ENCODE measurements at regions not wholly inside any gene's neighbourhood (a gene's known extent, or its start where the extent isn't known, plus 50 kb on each side); places are given as distances from the start of the nearest gene placed in this dataset.
A peak's percentile ranks its signal among the peaks of the same experiment; 100 is the strongest.
"Not testable (repeated sequence)": the region's sequence is repeated elsewhere in the genome, so short reads cannot be mapped to it uniquely, and the experiment has no call there.

DNA sequence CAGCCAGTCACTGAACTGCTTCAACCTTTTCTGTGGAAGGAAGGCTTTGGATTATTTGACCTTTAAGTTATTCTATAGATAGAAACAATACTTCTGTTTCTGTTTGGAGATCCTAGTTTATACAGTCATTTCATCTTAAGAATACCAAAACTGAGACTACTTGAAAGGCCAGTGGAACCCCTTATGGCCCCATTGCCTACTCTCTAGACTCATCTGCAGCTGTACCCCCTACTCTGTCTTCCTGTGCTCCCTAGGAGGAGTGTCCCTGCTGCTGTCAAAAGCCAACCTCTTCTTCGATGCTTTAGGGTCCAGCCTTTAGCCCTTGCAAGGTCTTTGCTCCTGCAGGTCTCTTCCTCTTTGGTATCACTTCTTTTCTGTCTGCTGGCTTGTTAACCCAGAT is 169.6 kb downstream of the EDEM1 start:
- DNase-seq (ENCODE audit: low spot score) = no peak

DNA sequence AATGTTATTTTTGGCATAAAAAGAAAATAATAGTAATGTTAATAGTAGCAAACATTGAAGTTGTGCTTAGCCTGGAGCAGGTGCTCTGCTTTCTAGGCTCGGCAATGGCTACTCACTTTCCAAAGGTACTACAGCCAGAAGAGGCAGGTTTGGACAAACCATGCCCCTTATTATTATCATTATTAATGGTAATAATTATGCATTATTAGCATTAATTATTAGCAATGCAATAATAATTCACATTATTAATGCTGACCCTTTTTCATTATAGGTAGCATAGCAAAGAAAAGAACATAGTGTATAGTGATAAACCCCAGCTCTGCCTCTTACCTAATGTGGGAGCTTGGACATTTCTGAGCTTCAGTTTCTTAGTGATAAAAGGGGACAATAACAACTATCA is 171.4 kb downstream of the EDEM1 start:
- DNase-seq (ENCODE audit: low spot score) = no peak

DNA sequence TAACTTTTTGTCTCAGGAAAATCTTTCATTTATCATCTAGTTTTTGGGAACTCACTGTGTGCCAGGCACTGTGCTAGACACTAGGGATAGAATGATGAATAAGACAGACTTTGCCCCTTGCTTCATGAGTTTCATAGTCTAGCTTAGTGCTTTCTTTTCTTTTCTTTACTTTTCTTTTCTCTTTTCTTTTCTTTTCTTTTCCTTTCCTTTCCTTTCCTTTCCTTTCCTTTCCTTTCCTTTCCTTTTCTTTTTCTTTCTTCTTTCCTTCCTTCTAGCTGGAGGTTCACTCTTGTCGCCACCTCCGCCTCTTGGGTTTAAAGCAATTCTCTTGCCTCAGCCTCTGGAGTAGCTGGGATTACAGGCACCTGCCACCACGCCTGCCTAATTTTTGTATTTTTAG is 172.9 kb downstream of the EDEM1 start:
- DNase-seq (ENCODE audit: low spot score) = no peak

DNA sequence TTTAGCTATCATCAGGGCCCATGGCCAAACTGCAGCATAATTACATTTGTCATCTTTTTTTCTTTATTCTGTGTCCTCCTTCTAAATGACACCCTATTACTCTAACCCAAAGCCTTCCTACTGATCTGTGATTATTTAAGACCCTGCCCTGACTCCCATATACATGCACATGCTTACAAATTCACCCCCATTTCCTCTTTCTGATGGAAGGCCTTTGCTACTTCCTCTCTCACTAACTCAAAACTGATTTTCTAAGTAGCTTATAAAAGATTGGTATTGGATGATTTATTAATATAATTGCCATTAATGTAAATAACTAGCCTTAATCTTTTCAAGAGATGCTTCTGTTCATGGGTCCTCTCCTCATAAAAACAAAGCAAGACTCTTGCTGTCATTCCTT is 179.2 kb downstream of the EDEM1 start:
- no peak for DNase-seq (ENCODE audit: low spot score)

DNA sequence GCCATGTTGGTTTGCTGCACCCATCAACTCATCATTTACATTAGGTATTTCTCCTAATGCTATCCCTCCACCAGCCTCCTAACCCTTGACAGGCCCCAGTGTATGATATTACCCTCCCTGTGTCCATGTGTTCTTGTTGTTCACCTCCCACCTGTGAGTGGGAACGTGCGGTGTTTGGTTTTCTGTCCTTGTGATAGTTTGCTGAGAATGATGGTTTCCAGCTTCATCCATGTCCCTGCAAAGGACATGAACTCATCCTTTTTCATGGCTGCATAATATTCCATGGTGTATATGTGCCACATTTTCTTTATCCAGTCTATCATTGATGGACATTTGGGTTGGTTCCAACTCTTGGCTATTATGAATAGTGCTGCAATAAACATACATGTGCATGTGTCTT is 184.0 kb downstream of the EDEM1 start:
- not testable (repeated sequence) for DNase-seq (ENCODE audit: low spot score)

DNA sequence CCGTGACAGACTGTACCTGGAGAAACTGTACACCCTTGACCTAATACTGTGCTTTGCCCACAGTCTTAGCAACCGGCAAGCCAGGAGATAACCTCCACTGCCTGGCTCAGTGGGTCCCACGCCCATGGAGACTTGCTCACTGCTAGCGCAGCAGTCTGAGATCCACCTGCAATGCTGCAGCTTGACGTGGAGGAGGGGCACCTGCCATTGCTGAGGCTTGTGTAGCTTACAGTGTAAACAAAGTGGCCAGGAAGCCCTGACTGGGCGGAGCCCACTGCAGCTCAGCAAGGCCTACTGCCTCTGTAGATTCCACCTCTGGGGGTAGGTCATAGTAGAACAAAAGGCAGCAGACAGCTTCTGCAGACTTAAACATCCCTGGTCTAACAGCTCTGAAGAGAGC is 189.3 kb downstream of the EDEM1 start:
- DNase-seq (ENCODE audit: low spot score) = no peak

DNA sequence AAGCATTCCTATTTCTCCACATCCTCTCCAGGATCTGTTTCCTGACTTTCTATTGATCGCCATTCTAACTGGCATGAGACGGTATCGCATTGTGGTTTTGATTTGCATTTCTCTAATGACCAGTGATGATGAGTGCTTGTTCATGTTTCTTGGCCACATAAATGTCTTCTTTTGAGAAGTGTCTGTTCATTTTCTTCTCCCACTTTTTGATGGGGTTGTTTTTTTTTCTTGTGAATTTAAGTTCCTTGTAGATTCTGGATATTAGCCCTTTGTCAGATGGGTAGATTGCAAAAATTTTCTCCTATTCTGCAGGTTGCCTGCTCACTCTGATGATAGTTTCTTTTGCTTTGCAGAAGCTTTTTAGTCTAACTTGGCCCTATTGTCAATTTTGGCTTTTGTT is 191.8 kb downstream of the EDEM1 start:
- not testable (repeated sequence) for DNase-seq (ENCODE audit: low spot score)

DNA sequence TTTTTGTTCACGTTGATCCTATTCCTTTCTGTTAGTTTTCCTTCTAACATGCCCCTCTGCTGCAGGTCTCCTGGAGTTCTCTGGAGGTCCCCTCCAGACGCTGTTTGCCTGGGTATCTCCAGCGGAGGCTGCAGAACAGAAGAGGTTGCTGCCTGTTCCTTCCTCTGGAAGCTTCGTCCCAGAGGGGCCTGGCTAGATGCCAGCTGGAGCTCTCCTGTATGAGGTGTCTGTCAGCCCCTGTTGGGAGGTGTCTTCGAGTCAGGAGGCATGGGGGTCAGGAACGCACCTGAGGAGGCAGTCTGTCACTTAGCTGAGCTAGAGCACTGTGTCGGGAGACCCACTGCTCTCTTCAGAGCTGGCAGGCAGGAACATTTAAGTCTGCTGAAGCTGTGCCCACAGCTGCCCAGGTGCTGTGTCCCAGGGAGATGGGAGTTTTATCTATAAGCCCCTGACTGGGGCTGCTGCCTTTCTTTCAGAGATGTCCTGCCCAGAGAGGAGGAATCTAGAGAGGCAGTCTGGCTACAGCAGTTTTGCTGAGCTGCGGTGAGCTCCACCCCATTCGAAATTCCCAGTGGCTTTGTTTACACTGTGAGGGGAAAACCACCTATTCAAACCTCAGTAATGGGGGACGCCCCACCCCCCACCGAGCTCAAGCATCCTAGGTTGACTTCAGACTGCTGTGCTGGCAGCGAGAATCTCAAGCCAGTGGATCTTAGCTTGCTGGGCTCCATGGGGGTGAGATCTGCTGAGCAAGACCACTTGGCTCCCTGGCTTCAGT is 196.2 kb downstream of the EDEM1 start:
- DNase-seq (ENCODE audit: low spot score) = not testable (repeated sequence)

DNA sequence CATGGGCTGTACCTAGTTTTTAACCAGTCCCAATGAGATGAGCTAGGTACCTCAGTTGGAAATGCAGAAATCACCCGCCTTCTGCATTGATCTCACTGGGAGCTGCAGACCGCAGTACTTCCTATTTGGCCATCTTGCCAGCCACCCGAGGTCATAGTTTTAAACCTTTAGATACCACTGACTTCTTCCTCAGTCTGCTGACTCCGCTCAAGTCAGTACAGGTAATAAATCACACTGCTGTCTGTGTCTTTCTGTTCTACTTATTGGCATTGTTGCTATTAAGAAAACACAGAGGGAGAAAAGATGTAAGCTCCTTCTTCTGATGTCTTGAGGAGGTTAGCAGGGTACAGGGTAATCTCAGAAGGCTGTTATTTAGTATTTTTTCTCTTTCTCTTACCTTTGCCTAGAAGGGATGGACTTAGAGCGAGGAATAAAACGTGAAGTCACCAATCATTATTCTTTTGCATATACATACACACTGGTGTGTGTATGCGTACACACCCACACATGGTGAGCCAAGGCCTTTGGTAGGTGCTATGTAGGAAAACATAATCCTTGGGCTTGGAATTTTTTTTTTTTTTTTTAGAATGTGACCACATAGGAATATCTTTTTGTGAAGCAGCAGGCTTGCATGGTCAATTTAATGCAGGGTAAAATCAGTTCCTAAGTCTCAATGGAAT is 197.2 kb downstream of the EDEM1 start:
- no peak for DNase-seq (ENCODE audit: low spot score)

DNA sequence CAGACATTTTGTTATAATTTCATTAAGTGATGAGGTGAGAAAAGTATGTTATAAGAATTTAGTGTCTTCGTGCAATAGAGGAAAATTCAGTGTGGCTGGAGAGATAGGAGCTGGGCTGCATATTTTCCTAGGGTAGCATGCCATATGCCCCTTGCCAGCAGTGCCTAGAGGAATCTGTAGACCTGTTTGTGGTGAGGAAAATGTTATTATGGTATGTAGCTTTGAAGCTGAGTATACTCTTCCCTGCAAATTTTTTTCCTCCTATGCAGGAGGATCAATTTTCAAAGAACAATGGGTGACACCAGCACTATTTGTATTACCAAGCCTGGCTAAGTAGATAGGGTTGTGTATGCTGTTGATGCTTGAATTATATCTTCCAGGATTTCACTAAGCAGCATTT is 200.6 kb downstream of the EDEM1 start:
- DNase-seq (ENCODE audit: low spot score) = no peak

DNA sequence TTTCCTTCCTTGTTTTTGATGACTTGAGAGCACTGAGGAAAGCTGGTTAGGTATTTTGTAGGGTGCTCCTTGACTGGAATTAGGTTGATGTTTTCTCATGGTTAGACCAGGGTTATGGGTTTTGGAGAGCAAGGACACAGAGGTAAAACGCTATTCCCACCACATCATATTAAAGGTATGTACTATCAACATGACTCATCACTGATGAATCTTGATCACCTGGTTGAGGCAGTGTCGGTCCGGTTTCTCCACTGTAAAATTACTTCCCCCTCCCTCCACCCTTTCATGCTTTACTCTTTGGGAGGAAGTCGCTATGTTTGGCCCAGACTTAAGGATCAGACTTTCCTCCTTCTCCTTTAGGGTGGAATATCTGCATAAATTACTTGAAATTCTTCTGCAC is 201.6 kb downstream of the EDEM1 start:
- no peak for DNase-seq (ENCODE audit: low spot score)

DNA sequence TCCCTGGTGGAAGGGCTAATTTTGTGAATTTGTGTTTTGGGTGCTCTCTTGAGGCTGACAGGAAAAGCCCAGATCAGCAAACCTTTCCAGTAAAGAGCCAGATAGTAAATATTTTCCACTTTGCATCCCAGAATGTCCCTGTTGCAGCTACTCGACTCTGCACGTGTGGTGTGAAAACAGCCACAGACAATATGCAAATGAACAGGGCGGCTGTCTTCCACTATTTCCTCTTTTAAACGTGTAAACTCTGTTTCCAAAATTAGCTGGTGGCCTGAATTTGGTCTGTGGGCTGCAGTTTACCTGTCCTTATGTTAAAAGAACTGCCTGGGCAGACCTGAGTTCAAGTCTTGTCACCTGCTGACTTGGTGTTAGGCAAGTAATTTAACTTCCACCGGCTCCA is 202.7 kb downstream of the EDEM1 start:
- no peak for DNase-seq (ENCODE audit: low spot score)

DNA sequence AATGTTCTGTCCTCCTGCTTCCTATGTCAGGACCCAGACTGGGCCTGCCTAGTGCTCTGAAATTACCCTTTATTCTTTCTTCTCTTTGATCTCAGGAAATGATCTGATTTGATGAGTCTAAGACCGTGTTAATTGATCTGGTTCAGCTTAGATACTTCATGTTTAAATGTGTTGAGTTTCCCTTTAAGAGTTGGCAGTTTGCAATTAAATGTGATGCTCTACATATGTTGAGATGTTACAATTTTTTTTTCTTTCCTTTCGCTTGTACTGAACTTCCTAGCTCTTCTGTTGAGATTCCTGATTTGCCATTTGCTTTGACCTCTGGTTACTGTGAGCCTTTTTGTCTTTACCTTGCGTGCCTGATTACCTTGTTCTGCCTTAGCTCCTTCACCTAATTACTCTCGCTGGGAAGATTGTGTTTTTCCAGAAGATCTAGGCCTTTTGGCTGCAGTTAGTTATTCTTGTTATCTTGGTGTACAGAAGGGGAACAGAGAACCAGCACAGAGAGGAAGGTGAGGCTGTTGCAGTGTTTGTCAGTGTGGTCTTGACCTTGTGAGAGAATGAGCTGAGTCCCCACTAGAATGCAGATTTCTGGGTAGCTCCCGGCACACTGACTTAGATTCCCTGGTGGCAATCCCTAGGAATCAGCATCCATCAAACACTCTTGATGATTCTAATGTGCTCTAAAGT is 203.6 kb downstream of the EDEM1 start:
- no peak for DNase-seq (ENCODE audit: low spot score)

DNA sequence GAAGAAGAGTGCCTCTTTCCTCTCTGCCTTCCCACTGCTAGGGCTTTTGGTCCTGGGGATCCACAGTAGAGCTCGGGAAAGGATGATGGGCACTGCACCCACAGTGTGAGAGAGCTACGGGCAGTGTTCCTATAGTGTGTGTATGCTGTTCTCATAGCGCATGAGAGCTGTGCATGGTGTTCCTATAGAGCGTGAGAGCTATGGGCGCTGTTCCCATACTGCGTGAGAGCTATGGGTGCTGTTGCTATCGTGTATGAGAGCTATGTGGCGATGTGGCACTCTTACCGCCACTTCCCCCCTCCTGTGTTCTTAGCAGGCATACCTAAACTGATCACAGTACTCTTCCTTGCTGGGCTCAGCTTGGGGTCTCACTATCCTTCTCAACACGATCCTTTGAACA is 213.5 kb downstream of the EDEM1 start:
- DNase-seq (ENCODE audit: low spot score) = no peak

DNA sequence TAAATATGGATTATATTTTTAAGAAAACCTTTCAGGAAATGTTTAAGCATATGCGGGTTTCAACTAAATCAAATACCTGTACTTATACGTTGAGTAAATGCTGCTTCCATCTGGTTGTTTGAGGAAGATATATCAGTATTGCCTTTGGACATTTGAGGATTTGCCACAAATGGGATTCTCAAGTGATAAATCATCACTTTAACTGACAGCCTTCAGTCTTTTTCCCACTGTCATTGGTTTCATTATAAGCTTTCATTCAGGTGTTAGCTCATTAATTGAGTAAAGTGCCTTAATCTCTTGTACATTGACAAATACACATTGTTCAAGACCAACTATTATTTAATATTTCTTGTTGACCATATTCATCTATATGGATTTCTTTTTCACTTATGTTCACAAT is 217.2 kb downstream of the EDEM1 start:
- no peak for DNase-seq (ENCODE audit: low spot score)

DNA sequence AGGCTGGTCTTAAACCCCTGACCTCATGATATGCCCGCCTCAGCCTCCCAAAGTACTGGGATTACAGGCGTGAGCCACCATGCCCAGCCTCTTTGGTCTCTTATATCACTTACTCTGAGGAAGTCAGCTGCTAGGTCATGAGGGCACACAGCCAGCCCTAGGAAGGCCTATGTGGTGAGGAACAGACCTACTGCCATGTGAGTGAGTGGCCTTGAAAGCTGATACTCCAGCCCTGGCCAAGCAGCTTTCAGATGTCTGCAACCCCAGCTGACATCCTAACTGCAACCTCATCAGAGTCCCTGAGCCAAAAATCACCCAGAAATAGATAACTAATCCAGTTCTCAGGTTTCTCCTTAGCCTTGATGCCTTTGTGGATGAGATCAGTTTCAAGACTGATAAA is 224.3 kb downstream of the EDEM1 start:
- DNase-seq (ENCODE audit: low spot score) = no peak

DNA sequence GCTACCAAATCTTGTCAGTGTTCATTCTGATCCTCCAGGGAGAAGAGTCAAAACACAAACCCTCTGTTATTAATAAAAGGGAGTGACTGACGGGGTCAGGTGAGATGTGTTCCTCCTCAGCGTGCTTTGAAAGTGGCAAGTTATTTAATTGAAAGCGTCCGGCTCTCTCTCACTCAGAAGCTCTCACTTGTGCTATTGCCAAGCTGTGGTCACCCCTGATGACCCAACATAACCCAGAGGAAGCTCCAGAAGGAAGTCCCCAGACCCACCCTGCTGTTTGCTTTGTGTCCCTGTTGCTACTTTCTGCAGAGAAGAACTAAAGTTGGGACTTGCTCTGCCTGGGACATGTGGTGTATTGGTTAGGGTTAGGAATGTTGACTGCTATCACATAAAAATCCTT is 235.6 kb downstream of the EDEM1 start:
- no peak for DNase-seq (ENCODE audit: low spot score)

DNA sequence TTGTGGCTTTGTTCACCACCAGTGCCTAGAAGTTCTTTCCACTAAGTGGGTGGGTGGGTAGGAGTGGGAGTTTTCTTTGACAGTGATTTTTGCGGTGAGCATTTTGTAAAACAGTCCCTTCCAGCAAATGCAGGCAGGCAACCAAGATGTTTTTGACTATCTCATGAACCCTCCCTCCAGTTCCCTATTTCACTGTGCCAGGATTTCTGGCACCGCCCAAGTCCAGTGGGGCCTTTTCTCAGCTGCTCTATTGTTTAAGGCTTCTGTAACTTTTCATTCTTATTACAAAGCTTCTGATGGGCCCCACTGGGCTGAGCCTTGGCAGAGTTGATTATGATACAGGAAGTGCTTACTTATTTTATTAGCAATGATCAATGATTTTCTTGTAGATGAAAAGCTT is 236.0 kb downstream of the EDEM1 start:
- DNase-seq (ENCODE audit: low spot score) = no peak

DNA sequence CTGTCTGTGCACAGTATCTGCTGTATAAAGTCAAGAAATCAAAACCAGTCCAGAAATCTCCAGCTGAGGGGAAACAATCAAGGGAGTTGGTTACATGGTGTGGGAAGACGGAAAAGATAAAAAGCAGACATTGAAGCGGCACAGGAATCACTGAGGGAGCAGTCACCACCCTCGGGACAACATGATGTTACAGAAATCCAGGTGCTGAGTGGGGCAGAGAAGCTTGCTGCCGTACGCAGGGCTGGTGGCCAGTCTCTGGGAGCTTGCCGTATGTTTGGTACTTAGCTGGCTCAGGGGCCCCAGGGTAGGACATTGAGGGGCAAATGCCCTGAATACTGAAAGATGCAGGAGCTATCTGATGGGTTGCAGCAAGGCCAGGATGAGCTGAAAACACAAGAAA is 237.9 kb downstream of the EDEM1 start:
- DNase-seq (ENCODE audit: low spot score) = no peak

DNA sequence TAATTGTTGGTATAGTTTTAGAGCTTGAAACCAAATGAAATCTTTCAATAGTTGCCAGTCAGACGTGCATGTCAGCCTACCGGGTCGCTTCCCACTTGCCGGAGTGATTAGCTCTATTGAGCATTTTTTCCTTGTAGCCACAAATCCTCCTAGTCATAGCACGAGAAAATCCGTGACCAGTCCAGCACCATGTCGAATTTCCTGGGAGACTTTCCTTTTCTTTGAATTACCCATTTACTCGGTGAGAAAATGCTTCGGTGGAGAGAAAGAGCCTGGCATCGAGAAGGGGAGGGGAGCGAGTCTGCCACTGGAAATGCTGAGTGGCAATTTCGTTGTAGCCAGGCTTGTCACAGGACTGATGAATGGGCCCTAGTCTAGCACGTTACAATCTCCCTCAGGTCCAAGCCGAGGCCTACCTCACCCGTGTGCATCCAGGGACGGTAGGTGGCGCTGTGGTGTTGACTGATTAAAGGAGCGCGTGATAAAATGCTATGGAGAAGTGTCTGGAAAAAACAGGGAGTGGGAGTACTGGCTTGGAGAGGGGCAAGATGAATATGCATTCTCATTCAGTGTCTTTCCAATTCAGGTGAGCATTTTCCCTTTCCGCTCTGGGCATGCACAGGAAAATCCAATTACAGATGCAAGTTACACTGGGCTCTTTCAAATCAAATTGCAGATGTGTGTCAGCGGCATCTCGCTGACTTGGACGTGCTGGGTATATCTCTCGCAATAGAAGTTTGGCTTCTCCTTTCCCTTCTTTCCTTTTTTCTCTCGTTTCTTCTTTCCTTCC is 238.8 kb downstream of the EDEM1 start:
- peak; percentile 44 for DNase-seq (ENCODE audit: low spot score)

DNA sequence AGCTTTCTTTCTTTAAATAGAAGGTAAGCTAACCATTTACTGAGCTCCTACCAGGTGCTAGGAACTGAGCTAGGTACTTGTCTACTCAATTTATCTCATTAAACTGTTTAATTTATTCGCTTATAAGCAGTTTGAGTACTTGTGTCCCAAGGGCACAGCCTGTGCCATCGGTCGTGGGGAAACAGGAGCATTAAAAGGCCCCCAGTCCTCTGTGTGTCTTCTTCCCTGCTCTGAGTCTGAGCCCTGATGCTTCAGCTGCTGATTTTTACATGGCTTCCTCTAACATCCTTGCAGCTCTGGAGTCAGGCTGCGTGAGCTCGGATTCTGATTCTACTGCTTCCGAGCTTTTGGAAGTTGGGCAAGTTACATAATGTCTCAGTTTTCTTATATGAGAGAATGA is 239.5 kb downstream of the EDEM1 start:
- DNase-seq (ENCODE audit: low spot score) = no peak

DNA sequence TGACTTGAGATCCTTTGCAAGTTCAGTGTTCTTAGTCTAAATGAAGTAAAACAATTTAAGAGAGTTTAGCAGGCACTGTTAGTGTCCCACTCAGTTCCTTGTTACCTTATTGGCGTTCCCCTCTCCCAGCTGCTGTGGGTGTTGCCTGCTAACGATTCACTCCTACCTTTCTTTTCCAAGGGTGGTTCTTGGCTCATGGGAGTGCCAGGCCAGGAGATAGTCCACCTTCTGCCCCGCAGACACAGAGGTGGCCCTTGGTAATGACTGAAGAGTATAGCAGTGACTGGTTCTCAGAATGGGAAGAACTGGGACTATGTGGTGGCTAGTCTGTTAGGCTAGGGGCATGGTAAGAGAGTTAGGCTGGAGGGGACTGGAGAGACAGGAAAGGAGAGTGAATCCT is 240.4 kb downstream of the EDEM1 start:
- no peak for DNase-seq (ENCODE audit: low spot score)

All from HuH-7.5 (cell line).